NCI-H2107 (cell line): ENCODE measurements at regions not wholly inside any gene's neighbourhood (a gene's known extent, or its start where the extent isn't known, plus 50 kb on each side); places are given as distances from the start of the nearest gene placed in this dataset.
A peak's percentile ranks its signal among the peaks of the same experiment; 100 is the strongest.

Source experiments
- DNase-seq: peaks from one replicate; lab custom pipeline; 2025; lab: John Stamatoyannopoulos, UW

DNA sequence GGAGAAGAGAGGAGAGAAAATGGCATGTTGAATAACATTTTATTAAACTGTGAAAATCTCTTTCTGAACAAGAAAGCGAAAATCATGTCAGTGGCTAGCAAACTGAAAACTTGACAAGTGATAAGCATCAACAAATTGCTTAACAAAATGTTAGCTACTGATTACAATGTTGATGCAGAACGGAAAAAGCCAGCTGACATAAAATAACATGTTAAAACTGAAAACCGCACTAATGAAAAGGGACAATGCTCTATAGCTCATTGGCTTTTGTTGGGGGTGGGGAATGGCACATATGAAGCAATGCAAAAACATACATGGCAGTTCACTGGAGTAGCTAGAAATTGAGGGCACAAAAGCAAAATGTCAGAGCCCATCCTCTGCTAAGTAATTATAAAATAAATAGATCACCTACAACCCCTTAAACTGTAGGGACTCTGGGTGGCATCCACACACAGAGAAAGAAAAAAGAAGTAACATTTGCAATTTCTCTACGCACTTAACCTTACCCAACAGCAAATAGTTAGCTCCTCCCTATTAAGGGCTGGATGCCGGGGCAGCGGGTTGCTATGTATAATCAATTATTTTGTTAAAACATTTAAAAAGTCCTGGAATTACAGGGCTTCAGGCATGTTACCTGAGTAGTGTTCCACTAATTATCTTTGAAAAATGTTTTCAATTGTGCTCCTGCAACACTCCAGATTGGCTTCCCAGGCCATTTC lies 129.2 kb upstream of the USP15 start:
- no peak for DNase-seq

DNA sequence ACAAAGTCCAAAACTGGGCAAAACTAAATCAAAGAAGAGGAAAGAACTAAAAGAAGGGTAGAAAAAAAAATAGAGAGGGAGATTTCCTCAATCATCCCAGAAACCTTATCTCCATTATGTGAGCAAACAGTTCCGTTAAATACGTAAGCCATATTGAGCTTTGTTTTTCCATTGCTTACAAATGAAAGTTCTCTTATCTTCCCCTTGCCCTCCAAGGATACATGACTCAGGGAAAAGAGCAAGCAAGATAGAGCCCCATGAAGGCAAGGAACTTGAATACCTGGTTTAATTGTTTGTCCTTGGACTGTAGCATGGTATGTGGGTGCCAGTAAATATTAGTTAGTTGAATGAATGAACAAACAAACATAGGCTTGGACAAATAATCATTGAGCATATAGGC lies 126.8 kb upstream of the USP15 start:
- no peak for DNase-seq

- no peak for DNase-seq
Measured at GRCh38 chr12:62135553-62136200, 124.5 kb upstream of the USP15 start.

DNA sequence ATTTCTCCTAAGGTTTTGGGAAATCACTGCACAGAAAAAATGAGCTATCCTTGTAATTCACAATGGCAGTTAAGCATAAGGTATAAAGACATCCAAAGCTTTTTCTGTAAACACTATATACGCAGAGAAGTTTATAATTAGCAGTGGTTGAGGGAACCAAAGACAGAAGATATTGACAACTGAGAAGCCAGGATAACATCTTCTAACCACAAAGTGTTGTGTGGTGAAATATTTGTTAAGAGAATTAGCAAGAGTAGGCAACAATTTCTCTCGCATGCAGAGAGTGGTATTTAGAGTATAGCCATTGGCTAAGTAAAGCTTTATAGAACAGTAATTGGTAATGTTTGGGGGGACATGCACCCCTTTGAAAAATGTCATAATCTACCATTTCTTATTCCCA lies 123.7 kb upstream of the USP15 start:
- no peak for DNase-seq

GRCh38 chr12:62138527-62138926 lies 121.7 kb upstream of the USP15 start:
- DNase-seq, result no peak

DNA sequence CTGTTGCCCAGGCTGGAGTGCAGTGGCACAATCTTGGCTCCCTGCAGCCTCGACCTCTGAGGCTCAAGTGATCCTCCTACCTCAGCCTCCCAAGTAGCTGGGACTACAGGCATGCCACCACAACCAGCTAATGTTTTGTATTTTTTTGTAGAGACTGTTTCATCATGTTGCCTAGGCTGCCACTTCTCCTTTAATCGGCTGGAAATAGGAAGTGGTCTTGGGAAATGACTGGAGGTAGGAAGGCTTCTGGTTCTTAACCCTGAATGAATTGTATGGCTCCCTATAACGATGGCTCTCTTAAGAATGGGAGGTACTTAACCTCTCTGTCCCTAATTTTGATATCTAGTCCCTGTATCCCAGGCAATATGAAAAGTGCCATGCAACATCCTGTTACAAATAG lies 113.9 kb upstream of the USP15 start:
- no peak for DNase-seq

GRCh38 chr12:62158013-62158412 lies 102.2 kb upstream of the USP15 start:
- DNase-seq, result no peak

- DNase-seq, result no peak
Measured at GRCh38 chr12:62158461-62159360, 101.5 kb upstream of the USP15 start.

GRCh38 chr12:62162214-62162613 lies 98.0 kb upstream of the USP15 start:
- no peak for DNase-seq

GRCh38 chr12:62163368-62163767 lies 96.8 kb upstream of the USP15 start:
- no peak for DNase-seq

DNA sequence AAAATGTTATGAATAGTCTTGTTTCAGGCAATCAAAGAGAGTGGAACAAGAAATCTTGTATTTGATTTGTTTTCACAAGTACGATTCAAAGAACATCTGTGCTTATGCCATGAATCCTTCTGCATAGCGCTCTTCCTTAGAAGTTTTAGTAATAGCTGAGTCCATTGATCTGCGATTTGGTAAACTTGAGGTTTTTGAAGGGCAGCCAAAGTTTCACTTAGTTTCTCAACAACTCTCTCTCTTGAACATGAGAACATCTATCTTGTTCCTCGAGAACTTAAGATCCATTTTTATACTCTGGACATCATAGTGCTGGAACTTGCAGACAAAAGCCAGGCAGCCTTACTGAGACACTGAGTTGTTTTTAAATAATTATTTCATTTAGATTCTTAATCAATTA lies 96.2 kb upstream of the USP15 start:
- no peak for DNase-seq

DNA sequence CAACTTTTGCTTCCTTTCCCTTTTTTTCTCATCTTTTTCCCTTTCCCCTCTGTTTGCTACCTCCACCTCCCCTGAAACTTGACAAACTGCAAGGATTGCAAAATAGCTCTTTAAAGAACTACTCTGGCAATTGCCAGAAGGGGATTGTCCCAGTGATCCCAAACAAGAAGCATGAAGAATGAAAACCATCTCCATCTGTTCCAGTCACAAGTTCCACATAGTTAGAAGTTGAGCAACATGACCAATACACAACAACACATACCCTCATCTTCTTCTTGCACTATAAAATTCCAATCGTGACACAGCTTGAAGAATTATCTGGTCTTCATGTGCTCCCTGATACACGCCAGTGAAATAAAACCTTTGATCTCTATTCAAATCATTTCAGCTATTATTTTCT lies 93.7 kb upstream of the USP15 start:
- DNase-seq, result no peak

GRCh38 chr12:62168411-62168810 lies 91.8 kb upstream of the USP15 start:
- no peak for DNase-seq

GRCh38 chr12:62170241-62170640 lies 90.0 kb upstream of the USP15 start:
- no peak for DNase-seq

GRCh38 chr12:62190689-62191490 lies 69.3 kb upstream of the USP15 start:
- DNase-seq, result no peak

DNA sequence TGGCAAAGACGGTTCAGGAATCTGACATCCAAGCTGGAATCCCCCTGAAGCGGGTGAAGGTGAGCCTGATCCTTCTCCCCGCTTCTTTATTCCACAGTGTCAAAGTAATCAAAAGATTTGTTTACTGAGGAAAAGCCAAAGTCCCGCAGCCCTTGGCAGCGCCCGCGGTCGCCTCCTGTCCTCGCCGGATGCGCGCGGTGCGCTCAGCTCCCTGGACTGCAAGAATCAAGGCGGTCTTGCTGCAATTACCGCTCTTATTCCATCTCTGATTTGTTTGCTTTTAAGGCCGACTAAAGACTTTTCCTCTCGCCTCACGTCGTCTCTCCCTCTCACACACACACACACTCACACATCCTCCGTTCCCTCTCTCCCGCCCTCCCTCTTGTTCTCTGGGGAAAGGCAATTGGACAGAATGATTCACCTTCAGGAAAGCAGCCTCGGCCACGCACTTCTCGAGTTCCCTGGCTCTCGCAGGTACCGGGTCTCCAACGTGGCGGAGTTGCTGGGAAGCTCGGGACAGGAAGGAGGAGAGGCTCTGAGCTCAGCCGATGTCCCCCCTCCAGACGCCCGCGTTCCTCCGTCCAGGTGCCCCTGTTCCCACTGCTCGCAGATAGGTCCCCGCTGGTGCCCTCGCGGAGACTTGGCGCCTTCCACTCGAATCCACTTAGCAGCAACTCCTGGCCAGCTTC lies 68.6 kb upstream of the USP15 start:
- DNase-seq, result no peak

GRCh38 chr12:62192180-62192902 lies 67.9 kb upstream of the USP15 start:
- DNase-seq, result peak; percentile 65

DNA sequence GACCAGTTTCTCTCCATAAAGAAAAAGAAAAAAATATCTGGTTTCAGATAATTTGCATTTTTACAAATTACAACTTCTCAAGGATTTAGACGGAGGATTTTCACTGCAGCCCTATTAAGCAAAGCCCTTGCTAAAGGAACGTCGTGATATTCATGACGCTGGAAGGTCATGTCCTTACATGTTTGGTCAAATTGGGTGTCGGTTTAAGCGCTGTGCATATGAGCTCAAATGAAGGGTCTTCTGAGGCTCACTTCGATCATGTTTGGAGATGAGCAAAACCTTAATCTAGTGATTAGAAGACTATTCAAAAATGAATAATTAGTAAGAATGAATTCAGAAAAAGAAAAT lies 67.3 kb upstream of the USP15 start:
- DNase-seq, result no peak

- DNase-seq, result no peak
Measured at GRCh38 chr12:62194031-62194430, 66.2 kb upstream of the USP15 start.

DNA sequence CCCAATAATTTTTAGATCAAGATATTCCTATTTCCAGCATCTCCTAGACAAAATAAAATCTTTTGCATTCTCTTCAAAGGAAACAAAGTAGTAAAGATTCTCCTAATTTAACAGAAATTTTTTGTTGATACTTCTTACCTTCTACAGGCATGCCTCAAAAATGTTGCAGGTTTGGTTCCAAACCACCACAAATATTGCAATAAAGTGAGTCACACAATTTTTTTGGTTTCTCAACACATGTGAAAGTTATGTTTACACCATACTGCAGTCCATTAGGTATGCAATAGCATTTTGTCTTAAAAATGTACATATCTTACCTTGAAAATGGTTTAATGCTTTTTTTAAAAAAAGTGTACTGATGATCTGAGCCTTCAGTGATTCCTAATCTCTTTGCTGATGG lies 65.6 kb upstream of the USP15 start:
- no peak for DNase-seq

DNA sequence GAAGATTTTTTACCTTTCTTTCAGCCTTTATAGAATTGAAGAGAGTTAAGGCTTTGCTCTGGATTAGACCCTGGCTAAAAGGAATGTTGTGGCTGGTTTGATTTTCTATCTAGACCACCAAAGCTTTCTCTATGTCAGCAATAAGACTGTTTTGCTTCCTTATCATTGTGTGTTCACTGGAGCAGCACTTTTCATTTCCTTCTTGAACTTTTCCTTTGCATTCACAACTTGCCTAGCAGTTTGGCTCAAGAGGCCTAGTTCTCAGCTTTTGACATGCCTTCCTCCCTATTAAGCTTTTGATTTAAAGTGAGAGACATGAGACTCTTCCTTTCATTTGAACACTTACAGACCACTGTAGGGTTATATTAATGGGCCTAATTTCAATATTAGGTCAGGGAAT lies 64.1 kb upstream of the USP15 start:
- no peak for DNase-seq
